Right renal pelvis (tissue), 4 donors: ENCODE measurements at regions not wholly inside any gene's neighbourhood (a gene's known extent, or its start where the extent isn't known, plus 50 kb on each side); places are given as distances from the start of the nearest gene placed in this dataset.
A peak's percentile ranks its signal among the peaks of the same experiment; 100 is the strongest.

Source experiments
- DNase-seq, 4 donors: peaks; one replicate each; pipeline ENCODE4 v3.0.0-alpha.2; 2013; ENCODE audit warnings: low read depth in 4 of 4, low spot score in 3 of 4, missing footprints in 1 of 4

- DNase-seq: no peak
Measured at GRCh38 chr3:34008836-34009809, 210.7 kb downstream of the PDCD6IP start.

DNA sequence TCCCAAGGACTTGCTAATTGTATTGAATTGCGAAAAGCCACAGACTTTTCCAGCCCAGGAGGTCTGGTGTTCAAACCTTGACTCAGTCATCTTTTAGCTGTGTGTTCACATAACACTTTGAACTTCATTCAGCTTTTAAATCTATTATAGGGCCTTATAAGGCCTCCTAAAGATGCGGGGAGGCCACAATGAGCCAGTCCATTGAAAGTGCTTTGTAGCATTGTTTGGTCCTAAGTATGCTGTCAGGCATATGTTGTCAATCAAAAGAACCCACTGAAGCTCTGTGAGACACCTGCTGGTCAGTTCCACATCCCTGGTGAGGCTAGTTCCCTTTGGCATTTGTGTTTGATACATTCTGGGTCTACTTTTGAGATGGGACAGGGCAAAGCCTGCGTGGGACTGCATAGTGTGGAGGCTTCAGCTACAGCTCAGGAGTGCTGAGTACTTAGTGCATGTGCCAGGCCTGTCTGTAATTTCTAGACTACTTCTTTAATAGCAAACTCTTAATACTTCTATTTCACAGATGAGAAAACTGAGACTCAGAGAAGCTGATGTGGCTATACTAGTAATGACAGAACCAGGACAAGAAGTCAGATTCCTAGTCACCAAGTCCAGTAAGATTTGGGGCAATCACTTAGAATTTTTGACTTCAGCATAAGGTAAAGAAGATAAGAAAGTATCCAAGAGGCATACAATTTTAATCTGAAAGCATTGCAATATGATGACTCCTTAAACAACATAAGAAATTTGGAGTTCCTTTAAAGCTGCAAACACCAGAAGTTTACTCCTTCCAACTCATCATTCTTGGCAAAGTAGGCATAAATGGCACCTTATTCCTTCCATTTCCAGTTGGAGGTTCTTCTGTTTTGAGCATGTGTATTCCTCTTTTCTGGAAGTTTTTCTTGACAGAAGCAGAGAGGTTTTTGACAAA lies 213.0 kb downstream of the PDCD6IP start:
- no peak for DNase-seq

- DNase-seq: no peak
Measured at GRCh38 chr3:34012102-34012461, 213.7 kb downstream of the PDCD6IP start.

DNA sequence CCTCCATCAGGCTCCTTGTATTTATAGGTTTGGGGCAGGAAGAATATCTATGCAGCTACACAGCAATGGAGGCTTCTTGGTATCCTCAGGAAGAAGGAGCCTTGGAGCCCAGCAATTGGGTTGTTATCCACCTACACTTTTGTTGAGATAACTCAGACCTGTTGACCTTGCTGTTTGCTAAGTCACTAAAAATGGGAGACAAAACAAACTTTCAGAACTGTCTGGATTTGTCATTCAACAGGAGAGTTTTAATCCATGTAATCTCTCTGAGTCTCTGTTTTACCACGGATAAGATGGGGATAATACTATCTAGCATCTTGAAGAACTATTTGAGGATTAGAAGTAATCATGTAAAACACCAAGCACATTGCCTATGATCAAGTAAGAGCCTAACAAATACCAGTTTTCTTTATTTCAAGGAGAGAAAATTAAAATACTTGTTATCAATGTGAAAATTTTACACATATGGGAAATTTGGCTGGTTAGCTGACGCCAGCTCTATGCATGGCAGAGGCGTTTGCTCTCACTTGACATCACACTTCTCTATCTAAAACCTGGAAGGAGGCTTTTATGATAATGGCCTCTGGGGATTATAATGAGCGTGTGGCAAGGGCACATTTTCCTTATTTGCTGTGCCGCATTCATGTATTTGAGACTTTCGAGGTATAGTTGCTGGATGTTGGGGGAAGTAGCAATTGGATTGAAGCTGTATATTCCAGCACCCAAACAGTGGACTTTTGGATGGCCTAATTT lies 215.6 kb downstream of the PDCD6IP start:
- no peak for DNase-seq

DNA sequence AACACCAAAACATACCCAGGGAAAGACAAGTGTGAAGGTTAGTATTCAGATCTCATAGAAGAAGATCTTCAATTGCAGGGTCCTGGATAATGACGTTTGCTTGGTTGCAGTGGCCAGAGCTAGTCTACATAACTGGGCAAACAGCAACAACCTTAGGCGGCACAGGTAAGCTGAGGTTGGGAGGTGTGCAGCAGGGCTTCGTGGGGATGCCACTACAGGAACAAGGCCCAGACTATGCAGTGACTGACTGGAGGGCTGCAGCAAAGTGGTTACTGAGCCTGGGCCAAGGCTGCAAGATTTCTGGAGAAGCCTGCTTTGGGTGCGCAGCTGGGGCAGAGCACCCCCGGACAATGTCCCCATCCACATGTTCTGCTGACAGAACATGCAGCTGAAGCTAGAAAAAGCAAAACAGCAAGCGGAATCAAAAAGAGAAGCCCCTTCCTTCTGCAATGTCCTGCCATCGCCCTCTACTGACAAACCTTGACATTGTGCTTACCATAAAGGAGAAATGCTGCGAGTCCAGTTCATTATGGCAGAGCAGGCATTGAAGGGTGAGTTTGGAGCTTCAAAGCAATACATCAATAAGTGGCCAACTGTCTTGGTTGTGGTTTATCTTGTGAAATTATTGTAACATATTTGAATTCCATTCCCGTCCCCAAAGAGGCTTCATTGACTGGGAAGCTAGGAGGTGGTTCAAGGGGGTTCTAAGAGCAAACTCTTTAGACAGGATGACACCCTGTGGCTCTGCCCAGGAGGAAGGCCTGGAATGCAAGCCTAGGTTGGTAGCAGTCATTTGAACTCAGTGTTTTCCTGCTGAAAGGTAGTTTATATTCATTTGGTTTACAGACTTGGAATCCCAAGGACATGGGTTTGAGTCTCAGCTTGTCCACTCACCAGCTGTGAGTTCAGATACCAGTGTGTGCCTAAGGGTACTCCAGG lies 217.0 kb downstream of the PDCD6IP start:
- no peak for DNase-seq

GRCh38 chr3:34016925-34017587 lies 218.6 kb downstream of the PDCD6IP start:
- DNase-seq: no peak

GRCh38 chr3:34017757-34018156 lies 219.3 kb downstream of the PDCD6IP start:
- DNase-seq: no peak

DNA sequence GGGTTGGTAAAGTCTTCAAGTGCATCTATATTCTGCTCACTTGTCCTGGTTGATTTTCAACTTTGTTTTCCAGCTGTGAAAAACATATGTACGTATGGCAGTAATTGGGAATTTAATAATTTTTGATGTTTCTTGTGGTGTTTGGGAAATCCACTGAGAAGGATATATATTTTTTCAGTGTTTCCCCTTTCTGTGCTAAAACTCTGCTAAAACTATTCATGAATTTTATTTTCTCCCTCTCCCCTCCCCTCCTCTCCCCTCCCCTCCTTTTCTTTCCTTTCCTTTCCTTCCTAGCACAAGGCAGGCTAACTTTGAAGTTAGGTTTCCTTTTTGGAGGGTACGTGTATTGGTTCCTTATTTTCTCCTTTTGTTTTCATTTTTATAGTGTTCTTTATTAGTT lies 220.7 kb downstream of the PDCD6IP start:
- no peak for DNase-seq

- DNase-seq: no peak
Measured at GRCh38 chr3:34020170-34020569, 221.7 kb downstream of the PDCD6IP start.

DNA sequence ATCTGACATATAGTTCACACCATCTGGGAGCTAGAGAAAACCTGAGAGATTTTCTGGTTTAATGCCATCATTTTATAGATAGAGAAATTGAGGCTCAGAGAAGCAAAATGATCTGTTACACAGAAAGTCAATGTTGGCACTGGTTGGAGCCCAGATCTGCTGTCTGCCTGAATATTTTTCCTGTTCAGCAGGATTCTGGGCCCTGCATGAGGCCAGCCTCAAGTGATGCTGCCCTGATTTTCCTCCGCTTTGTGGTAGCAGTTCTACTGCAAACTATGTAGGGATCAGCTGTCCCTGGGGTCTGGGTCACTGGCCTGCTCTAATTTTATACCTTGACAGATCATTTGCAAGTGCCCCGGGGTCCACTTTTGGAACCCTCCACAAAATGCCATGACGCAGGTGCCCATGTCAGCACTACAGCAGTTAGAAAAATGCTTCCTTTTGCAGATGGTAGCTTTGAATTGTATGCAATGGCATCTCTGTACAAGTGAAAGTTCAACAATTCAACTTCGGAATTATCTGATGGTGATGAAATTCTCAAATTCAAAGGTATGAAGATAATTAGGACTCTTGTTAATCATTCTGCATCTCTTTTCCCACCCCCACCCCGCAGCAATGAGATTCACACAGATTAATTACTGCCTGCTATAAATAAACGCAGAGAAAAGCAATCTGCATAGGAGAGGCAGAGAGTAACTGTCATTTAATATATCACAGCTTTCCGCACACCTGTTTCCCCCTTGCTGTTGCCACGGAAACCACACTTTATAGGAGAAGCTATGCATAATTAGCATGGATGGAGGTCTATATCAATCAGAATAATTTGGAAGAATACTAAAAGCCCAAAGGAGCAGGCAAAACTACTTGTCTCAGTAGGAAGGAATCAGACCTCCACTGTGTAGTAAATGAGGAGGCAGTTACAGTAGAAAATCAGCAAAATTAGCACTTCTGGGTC lies 222.6 kb downstream of the PDCD6IP start:
- no peak for DNase-seq

DNA sequence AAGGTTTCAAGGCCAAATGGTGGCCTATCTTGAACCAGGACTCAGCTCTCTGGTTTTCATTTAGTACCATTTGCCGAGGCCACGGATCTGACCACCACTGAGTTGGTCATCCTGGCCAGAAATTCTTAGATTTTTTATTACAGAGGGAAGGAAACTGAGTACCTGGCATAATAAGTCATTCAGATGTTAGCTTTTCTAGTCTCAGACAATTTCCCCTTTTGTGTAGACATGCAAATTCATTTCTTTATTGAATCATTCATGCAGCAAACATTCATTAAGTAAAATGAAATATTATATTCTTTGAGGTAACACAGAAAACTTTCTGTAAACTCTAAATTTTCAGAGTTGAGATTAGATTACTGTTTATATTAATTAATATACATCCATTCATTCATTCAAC lies 223.7 kb downstream of the PDCD6IP start:
- no peak for DNase-seq

DNA sequence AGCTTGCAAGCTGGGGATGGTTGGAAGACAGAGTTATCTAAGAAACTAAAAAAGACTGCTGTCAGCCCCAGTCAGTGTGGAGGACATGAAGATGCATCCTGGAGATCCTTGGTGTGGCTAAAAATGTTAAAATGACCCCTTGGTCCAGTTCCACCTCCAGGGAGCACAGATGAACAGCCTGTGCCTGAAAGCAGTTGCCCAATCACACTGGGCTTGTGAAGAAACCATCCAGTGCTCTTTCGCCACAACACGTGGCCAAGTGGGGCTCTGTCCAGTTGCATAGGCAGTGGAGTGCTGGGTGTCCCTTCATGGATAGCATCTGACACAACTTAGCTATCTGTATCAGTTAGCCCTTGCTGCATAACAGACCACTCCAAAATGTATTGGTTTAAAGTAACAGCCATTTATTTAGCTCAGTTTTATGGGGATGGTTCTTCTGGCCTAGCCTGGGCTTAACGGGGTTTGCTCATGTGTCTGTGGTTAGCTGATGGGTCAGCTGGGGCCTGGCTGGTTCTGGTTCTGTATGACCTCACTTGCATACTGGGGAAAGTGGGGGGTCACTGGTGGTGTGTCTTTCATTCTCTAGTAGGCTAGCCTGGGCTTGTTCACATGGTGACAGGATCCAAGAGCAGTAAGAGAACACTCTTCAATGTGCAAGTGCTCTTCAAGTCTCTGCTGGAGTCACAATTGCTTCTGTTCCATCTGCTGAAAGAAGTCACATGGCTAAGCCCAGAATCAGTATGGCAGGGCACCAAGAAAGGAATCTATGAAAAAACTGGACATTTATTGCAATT lies 226.2 kb downstream of the PDCD6IP start:
- no peak for DNase-seq

GRCh38 chr3:34033839-34034238 lies 235.4 kb downstream of the PDCD6IP start:
- DNase-seq: peak in 1 of 4 donors; percentile 12

- no peak for DNase-seq
Measured at GRCh38 chr3:34034840-34035239, 236.4 kb downstream of the PDCD6IP start.

- DNase-seq: no peak
Measured at GRCh38 chr3:34035775-34036174, 237.3 kb downstream of the PDCD6IP start.

DNA sequence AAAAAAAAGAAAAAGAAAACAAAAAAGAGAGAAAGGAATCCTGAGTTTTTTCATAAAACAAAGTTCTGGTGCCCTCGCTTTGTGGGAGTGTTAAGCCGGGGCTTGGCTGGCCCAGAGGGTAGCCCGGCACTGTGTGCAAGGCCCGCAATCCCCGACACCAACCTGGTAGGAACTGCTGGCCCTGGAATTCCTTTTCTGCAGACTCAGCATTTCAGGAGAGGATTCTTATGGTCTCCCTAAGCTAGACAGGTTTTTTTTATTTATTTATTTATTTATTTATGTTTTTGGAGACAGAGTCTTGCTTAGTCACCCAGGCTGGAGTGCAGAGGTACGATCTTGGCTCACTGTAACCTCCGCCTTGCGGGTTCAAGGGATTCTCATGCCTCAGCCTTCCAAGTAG lies 238.8 kb downstream of the PDCD6IP start:
- no peak for DNase-seq

- DNase-seq: no peak
Measured at GRCh38 chr3:34038131-34038530, 239.7 kb downstream of the PDCD6IP start.
